A673 (cell line): ENCODE measurements at regions not wholly inside any gene's neighbourhood (a gene's known extent, or its start where the extent isn't known, plus 50 kb on each side); places are given as distances from the start of the nearest gene placed in this dataset.

Experiments used
- EZH2 ChIP-seq: fragments of 200-600 bp; sonication (generic); IDR thresholded peaks from 2 replicates; pipeline ENCODE4 v1.6.1; 2017; ENCODE audit warnings: borderline replicate concordance, low read depth, mild to moderate bottlenecking, mixed read lengths, antibody characterized with exemption, low read length; ENCODE audit not compliant: poor library complexity, severe bottlenecking
- TF ChIP-seq, protein P1 (sequence below): fragments of 300-800, 200-600 bp; sonication (generic); conservative IDR thresholded peaks from 2 replicates; pipeline ENCODE4 v1.5.1; 2017; ENCODE audit warnings: low read depth, mild to moderate bottlenecking, antibody characterized with exemption, low read length, moderate library complexity, mixed read lengths

DNA sequence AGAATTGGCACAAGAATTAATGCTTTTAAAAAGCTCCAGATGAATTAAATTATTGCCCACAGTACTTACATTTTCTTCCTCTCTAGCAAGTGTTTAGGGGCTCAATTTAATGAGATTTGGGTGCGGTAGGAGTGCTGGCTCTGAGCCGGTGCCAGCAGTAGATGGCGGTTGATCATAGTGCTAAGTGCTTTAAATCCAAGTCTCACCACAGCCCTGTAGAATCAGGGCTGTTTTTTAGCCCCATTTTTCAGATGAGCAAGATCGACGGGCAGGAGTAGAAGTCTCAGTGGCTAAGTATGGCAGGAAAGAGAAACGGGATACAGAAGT, 136.9 kb upstream of the SALL4 start:
- TF ChIP-seq, protein P1, sequence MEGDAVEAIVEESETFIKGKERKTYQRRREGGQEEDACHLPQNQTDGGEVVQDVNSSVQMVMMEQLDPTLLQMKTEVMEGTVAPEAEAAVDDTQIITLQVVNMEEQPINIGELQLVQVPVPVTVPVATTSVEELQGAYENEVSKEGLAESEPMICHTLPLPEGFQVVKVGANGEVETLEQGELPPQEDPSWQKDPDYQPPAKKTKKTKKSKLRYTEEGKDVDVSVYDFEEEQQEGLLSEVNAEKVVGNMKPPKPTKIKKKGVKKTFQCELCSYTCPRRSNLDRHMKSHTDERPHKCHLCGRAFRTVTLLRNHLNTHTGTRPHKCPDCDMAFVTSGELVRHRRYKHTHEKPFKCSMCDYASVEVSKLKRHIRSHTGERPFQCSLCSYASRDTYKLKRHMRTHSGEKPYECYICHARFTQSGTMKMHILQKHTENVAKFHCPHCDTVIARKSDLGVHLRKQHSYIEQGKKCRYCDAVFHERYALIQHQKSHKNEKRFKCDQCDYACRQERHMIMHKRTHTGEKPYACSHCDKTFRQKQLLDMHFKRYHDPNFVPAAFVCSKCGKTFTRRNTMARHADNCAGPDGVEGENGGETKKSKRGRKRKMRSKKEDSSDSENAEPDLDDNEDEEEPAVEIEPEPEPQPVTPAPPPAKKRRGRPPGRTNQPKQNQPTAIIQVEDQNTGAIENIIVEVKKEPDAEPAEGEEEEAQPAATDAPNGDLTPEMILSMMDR, result peak; percentile 46
- TF ChIP-seq EZH2, result no peak
